ENCODE measurements at regions not wholly inside any gene's neighbourhood (a gene's known extent, or its start where the extent isn't known, plus 50 kb on each side); places are given as distances from the start of the nearest gene placed in this dataset.

GRCh38 chr14:44180975-44181374 lies 326.1 kb downstream of the FSCB start (continued):
- TF ChIP-seq REST (IDR thresholded peaks at IDR 0.05; ENCODE audit: unreplicated experiment) (no peak), ZNF114 (CRISPR knock-in tag; IDR thresholded peaks at IDR 0.05) (no peak), CREB1 (CRISPR knock-in tag; IDR thresholded peaks at IDR 0.05; ENCODE audit: low read depth) (no peak), EZH2 (IDR thresholded peaks at IDR 0.05; ENCODE audit: low read depth, unreplicated experiment) (no peak), POLR2AphosphoS5 (IDR thresholded peaks at IDR 0.05; ENCODE audit: low read depth) (no peak), JUNB (IDR thresholded peaks at IDR 0.05; ENCODE audit: unreplicated experiment) (no peak)

DNA sequence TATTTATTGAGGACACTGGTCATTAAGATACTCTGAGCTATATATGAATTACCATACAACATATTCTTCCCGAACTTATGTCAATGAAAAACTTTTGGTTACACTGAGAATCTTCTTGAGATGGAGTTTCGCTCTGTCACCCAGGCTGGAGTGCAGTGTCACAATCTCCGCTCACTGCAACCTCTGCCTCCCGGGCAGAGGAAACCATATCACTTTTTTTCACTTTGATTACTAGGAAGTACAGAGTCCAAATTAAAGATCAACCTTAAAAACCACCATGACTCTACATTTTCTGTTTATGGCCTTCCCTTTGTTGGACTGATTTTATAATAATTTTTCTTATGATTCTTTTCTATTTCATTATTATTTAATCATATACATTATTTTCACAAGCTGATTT lies 336.5 kb downstream of the FSCB start:
- Histone ChIP-seq H3K4me3 (no peak overlapping the region), H3K4me1 (ENCODE audit: insufficient read depth) (no peaks in the 10 kb centered on the region), H3K27me3 (ENCODE audit: insufficient read depth) (no peaks in the 10 kb centered on the region), H3K4me2 (no peak overlapping the region), H4K20me1 (replicated peaks; ENCODE audit: insufficient read depth) (no peaks in the 10 kb centered on the region), H3K27ac (ENCODE audit: low read depth) (no peak overlapping the region), H3F3A (replicated peaks; ENCODE audit: low read depth) (no peaks in the 10 kb centered on the region), H2AFZ (no peak overlapping the region), H3K36me3 (ENCODE audit: insufficient read depth) (no peaks in the 10 kb centered on the region; the same call in 1 of the 2 replicates), H3K79me2 (replicated peaks; ENCODE audit: insufficient read depth) (no peaks in the 10 kb centered on the region), H3K9me2 (ENCODE audit: insufficient read depth) (no peaks in the 10 kb centered on the region; the same call in 1 of the 2 replicates)
- no peaks in the 10 kb centered on the region for H3K27me3 Mint-ChIP-seq (ENCODE audit: insufficient read depth, low read depth, poor library complexity)
- H3K27ac Mint-ChIP-seq, result no peak overlapping the region
- ATAC-seq, result no peak
- H3K9me3 Mint-ChIP-seq, result peaks cover 9% of the 10 kb centered on the region; the same call in 2 of the 3 replicates
- H3K4me3 Mint-ChIP-seq, result no peak overlapping the region
- H3K4me1 Mint-ChIP-seq, result no peaks in the 10 kb centered on the region
- TF ChIP-seq ZNF331 (CRISPR knock-in tag; IDR thresholded peaks at IDR 0.05; ENCODE audit: low read depth) (no peak), NANOG (IDR thresholded peaks at IDR 0.05; ENCODE audit: borderline replicate concordance) (no peak)
- peaks cover 6% of the 10 kb centered on the region; the same call in 2 of the 3 replicates for H3K36me3 Mint-ChIP-seq (ENCODE audit: low read depth)
- DNase-seq (ENCODE audit: low spot score), result no peak

DNA sequence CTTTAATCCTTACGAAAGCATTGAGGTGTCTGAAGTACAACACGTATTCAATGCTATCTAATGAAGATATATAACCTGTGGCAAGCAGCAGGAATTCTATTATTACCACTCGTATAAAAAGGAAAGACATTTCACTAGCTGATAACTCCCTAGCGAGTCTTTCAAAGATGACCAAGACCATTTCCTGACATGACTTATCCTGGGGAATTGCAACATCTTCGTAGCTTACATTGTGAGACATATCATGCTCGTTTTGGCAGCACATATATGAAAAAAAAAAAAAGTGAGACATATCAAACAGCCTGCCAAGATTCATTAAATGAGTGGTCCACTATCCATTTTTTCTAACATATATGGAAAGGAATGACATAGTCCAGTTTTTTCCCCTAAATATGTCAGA lies 337.0 kb downstream of the FSCB start:
- H3K27ac ChIP-seq (ENCODE audit: low read depth), result no peak overlapping the region

More for the DNA sequence above, 337.0 kb downstream of the FSCB start:
- ATAC-seq (no peak), DNase-seq (ENCODE audit: low spot score) (no peak)
- Mint-ChIP-seq H3K4me1 (no peaks in the 10 kb centered on the region), H3K36me3 (ENCODE audit: low read depth) (peaks cover 6% of the 10 kb centered on the region; the same call in 2 of the 3 replicates), H3K27me3 (ENCODE audit: insufficient read depth, low read depth, poor library complexity) (no peaks in the 10 kb centered on the region), H3K9me3 (peaks cover 7% of the 10 kb centered on the region; the same call in 2 of the 3 replicates), H3K4me3 (no peak overlapping the region), H3K27ac (no peak overlapping the region)
- no peaks in the 10 kb centered on the region for H4K20me1 ChIP-seq (replicated peaks; ENCODE audit: insufficient read depth)
- no peaks in the 10 kb centered on the region for H3K79me2 ChIP-seq (replicated peaks; ENCODE audit: insufficient read depth)
- H3K9me2 ChIP-seq (ENCODE audit: insufficient read depth), result no peaks in the 10 kb centered on the region; the same call in 1 of the 2 replicates
- H3K4me1 ChIP-seq (ENCODE audit: insufficient read depth), result no peaks in the 10 kb centered on the region
- H2AFZ ChIP-seq, result no peak overlapping the region
- no peak overlapping the region for H3K4me3 ChIP-seq
- no peak overlapping the region for H3K4me2 ChIP-seq
- no peak for TF ChIP-seq ZNF331 (CRISPR knock-in tag; IDR thresholded peaks at IDR 0.05; ENCODE audit: low read depth)
- H3K27me3 ChIP-seq (ENCODE audit: insufficient read depth), result no peaks in the 10 kb centered on the region
- no peaks in the 10 kb centered on the region for H3F3A ChIP-seq (replicated peaks; ENCODE audit: low read depth)
- H3K36me3 ChIP-seq (ENCODE audit: insufficient read depth), result no peaks in the 10 kb centered on the region; the same call in 1 of the 2 replicates

All from GM23338 (cell line).